Mammary epithelial cell (primary cell): ENCODE measurements at regions not wholly inside any gene's neighbourhood (a gene's known extent, or its start where the extent isn't known, plus 50 kb on each side); places are given as distances from the start of the nearest gene placed in this dataset.
"Not testable (repeated sequence)": the region's sequence is repeated elsewhere in the genome, so short reads cannot be mapped to it uniquely, and the experiment has no call there.

Experiments used
- EZH2 ChIP-seq: IDR thresholded peaks from 2 replicates; pipeline ENCODE4 v1.6.1; 2012; ENCODE audit warnings: low read length, inconsistent platforms, borderline replicate concordance
- TF ChIP-seq, protein P1 (sequence below), 2 donors: IDR thresholded peaks in 1 of 2; conservative IDR thresholded peaks in 1 of 2; 2 replicates each; pipeline ENCODE4 v1.5.1; 2011 to 2012; ENCODE audit warnings: inconsistent platforms in 2 of 2, low read length in 2 of 2, mild to moderate bottlenecking in 2 of 2, control low read depth in 1 of 2, low read depth in 1 of 2; ENCODE audit not compliant: insufficient read depth in 1 of 2; ENCODE audit errors: extremely low read depth in 1 of 2

- not testable (repeated sequence) for TF ChIP-seq EZH2
- TF ChIP-seq, protein P1, sequence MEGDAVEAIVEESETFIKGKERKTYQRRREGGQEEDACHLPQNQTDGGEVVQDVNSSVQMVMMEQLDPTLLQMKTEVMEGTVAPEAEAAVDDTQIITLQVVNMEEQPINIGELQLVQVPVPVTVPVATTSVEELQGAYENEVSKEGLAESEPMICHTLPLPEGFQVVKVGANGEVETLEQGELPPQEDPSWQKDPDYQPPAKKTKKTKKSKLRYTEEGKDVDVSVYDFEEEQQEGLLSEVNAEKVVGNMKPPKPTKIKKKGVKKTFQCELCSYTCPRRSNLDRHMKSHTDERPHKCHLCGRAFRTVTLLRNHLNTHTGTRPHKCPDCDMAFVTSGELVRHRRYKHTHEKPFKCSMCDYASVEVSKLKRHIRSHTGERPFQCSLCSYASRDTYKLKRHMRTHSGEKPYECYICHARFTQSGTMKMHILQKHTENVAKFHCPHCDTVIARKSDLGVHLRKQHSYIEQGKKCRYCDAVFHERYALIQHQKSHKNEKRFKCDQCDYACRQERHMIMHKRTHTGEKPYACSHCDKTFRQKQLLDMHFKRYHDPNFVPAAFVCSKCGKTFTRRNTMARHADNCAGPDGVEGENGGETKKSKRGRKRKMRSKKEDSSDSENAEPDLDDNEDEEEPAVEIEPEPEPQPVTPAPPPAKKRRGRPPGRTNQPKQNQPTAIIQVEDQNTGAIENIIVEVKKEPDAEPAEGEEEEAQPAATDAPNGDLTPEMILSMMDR (conservative IDR thresholded peaks at IDR 0.05 in 1 of 2, IDR thresholded peaks at IDR 0.05 in 1 of 2; ENCODE audit: extremely low read depth in 1 of 2, insufficient read depth in 1 of 2, low read depth in 1 of 2, low read length in 2 of 2), result not testable (repeated sequence)
These were observed 75.3 kb upstream of the PZP start for GRCh38 chr12:9283346-9284095.
